Mesendoderm (in vitro differentiated cells): ENCODE measurements at regions not wholly inside any gene's neighbourhood (a gene's known extent, or its start where the extent isn't known, plus 50 kb on each side); places are given as distances from the start of the nearest gene placed in this dataset.

Experiments
- DNase-seq: peaks from one replicate; pipeline ENCODE4 v3.0.0; 2013
- H2AK5ac ChIP-seq: 2 replicates; pipeline ENCODE4 v1.6.1; 2013; ENCODE audit warnings: low read length, inconsistent platforms
- H2BK120ac ChIP-seq: 2 replicates; pipeline ENCODE4 v1.6.1; 2013; ENCODE audit warnings: low read depth, mild to moderate bottlenecking, low read length, moderate library complexity, mixed read lengths
- H2BK15ac ChIP-seq: replicated peaks from 2 replicates; pipeline ENCODE4 v1.6.1; 2013; ENCODE audit warnings: low read depth, mild to moderate bottlenecking, moderate library complexity
- H2BK5ac ChIP-seq: 2 replicates; pipeline ENCODE4 v1.6.1; 2013; ENCODE audit warnings: low read length, inconsistent platforms
- H3K18ac ChIP-seq: 2 replicates; pipeline ENCODE4 v1.6.1; 2013; ENCODE audit warnings: mild to moderate bottlenecking, low read length, mixed read lengths
- H3K23ac ChIP-seq: one replicate; pipeline ENCODE4 v1.6.1; 2013; ENCODE audit warnings: low read length
- H3K27ac ChIP-seq: 2 replicates; pipeline ENCODE4 v1.5.1; 2013; ENCODE audit warnings: low read depth, mild to moderate bottlenecking, inconsistent platforms, low read length, moderate library complexity
- H3K27me3 ChIP-seq: 2 replicates; pipeline ENCODE4 v1.6.1; 2013; ENCODE audit warnings: low read length, control low read depth, mild to moderate bottlenecking, inconsistent platforms; ENCODE audit not compliant: insufficient read depth, poor library complexity
- H3K36me3 ChIP-seq: 2 replicates; pipeline ENCODE4 v1.6.1; 2013; ENCODE audit warnings: low read length, inconsistent platforms; ENCODE audit not compliant: control insufficient read depth, insufficient read depth
- H3K4ac ChIP-seq: one replicate; pipeline ENCODE4 v1.6.1; 2013; ENCODE audit warnings: low read depth, mild to moderate bottlenecking, low read length, moderate library complexity
- H3K4me1 ChIP-seq: 2 replicates; pipeline ENCODE4 v1.6.1; 2013; ENCODE audit warnings: low read depth, low read length, inconsistent platforms; ENCODE audit not compliant: control insufficient read depth
- H3K4me2 ChIP-seq: 2 replicates; pipeline ENCODE4 v1.6.1; 2013; ENCODE audit warnings: low read length
- H3K4me3 ChIP-seq: 2 replicates; pipeline ENCODE4 v1.5.1; 2013; ENCODE audit warnings: mild to moderate bottlenecking, low read length
- H3K56ac ChIP-seq: one replicate; pipeline ENCODE4 v1.6.1; 2013; ENCODE audit warnings: low read length
- H3K79me1 ChIP-seq: 2 replicates; pipeline ENCODE4 v1.6.1; 2013; ENCODE audit warnings: low read length, inconsistent platforms
- H3K79me2 ChIP-seq: 2 replicates; pipeline ENCODE4 v1.6.1; 2013; ENCODE audit warnings: mild to moderate bottlenecking, low read length; ENCODE audit not compliant: control insufficient read depth, insufficient read depth
- H3K9ac ChIP-seq: 2 replicates; pipeline ENCODE4 v1.6.1; 2013; ENCODE audit warnings: low read length, inconsistent platforms
- H4K5ac ChIP-seq: one replicate; pipeline ENCODE4 v1.6.1; 2013; ENCODE audit warnings: low read length
- H4K8ac ChIP-seq: one replicate; pipeline ENCODE4 v1.6.1; 2013; ENCODE audit warnings: low read depth, mild to moderate bottlenecking, control low read depth, low read length, moderate library complexity
- WGBS: extraction: QIAGEN DNeasy Blood & Tissue Kit; methylation state at CpG from one replicate; pipeline ENCODE4 v1.1.7; 2013; ENCODE audit warnings: low lambda C conversion rate, missing lambda C conversion rate; ENCODE audit not compliant: insufficient coverage; ENCODE audit errors: extremely low coverage; 5-methylcytosine and 5-hydroxymethylcytosine counted together

GRCh38 chr5:114981111-114981510, 188.6 kb downstream of the TRIM36 start:
- Histone ChIP-seq H3K56ac (no peak overlapping the region), H3K36me3 (no peaks in the 10 kb centered on the region), H4K5ac (no peak overlapping the region), H3K79me2 (no peaks in the 10 kb centered on the region), H3K27ac (no peak overlapping the region), H3K9ac (no peak overlapping the region), H3K4me1 (no peaks in the 10 kb centered on the region), H3K4me3 (no peak overlapping the region), H3K27me3 (no peaks in the 10 kb centered on the region), H2BK5ac (no peak overlapping the region), H3K23ac (no peak overlapping the region), H2BK15ac (no peak overlapping the region), H3K4ac (no peak overlapping the region), H2AK5ac (no peak overlapping the region), H3K79me1 (no peaks in the 10 kb centered on the region), H4K8ac (no peak overlapping the region), H3K18ac (no peak overlapping the region), H2BK120ac (no peak overlapping the region), H3K4me2 (no peak overlapping the region)
- no peak for DNase-seq
- WGBS: no CpG with 5 or more reads among the region's 3 CpGs

GRCh38 chr5:114977979-114978573, 191.6 kb downstream of the TRIM36 start:
- H3K9ac ChIP-seq: no peak overlapping the region
- no peak for DNase-seq
- H2BK120ac ChIP-seq: no peak overlapping the region
- H3K79me1 ChIP-seq: no peaks in the 10 kb centered on the region
- no peak overlapping the region for H2BK15ac ChIP-seq
- no peaks in the 10 kb centered on the region for H3K36me3 ChIP-seq
- no CpG with 5 or more reads among the region's 4 CpGs for WGBS
- no peaks in the 10 kb centered on the region for H3K27me3 ChIP-seq
- H2AK5ac ChIP-seq: no peak overlapping the region
- no peak overlapping the region for H3K18ac ChIP-seq
- H4K5ac ChIP-seq: no peak overlapping the region
- H3K4ac ChIP-seq: no peak overlapping the region
- H3K79me2 ChIP-seq: no peaks in the 10 kb centered on the region
- no peak overlapping the region for H3K4me2 ChIP-seq
- no peak overlapping the region for H2BK5ac ChIP-seq
- H3K4me3 ChIP-seq: no peak overlapping the region
- H3K23ac ChIP-seq: no peak overlapping the region
- H3K27ac ChIP-seq: no peak overlapping the region
- no peak overlapping the region for H3K56ac ChIP-seq
- H3K4me1 ChIP-seq: no peaks in the 10 kb centered on the region
- no peak overlapping the region for H4K8ac ChIP-seq

- no peak overlapping the region for H3K4me3 ChIP-seq
These were observed 200.2 kb downstream of the TRIM36 start for GRCh38 chr5:114969482-114969881.

GRCh38 chr5:114957384-114957783, 212.3 kb downstream of the TRIM36 start:
- no CpG with 5 or more reads among the region's 7 CpGs for WGBS
- Histone ChIP-seq H3K9ac (no peak overlapping the region), H3K4me1 (no peaks in the 10 kb centered on the region), H2BK15ac (no peak overlapping the region), H4K5ac (no peak overlapping the region), H3K79me1 (no peaks in the 10 kb centered on the region), H3K27ac (no peak overlapping the region), H4K8ac (no peak overlapping the region), H3K4me3 (no peak overlapping the region), H3K27me3 (no peaks in the 10 kb centered on the region), H2BK5ac (no peak overlapping the region), H3K23ac (no peak overlapping the region), H3K79me2 (no peaks in the 10 kb centered on the region), H3K4me2 (no peak overlapping the region), H3K36me3 (no peaks in the 10 kb centered on the region), H3K4ac (no peak overlapping the region), H2AK5ac (no peak overlapping the region), H3K18ac (no peak overlapping the region), H2BK120ac (no peak overlapping the region), H3K56ac (no peak overlapping the region)
- DNase-seq: no peak

More at GRCh38 chr5:114969482-114969881, 200.2 kb downstream of the TRIM36 start:
- Histone ChIP-seq H3K4me2 (no peak overlapping the region), H3K18ac (no peak overlapping the region), H4K8ac (no peak overlapping the region), H3K56ac (no peak overlapping the region), H2BK120ac (no peak overlapping the region), H3K27me3 (no peaks in the 10 kb centered on the region), H3K79me2 (no peaks in the 10 kb centered on the region), H3K79me1 (no peaks in the 10 kb centered on the region), H3K36me3 (no peaks in the 10 kb centered on the region), H2AK5ac (no peak overlapping the region), H2BK5ac (no peak overlapping the region), H2BK15ac (no peak overlapping the region), H4K5ac (no peak overlapping the region), H3K23ac (no peak overlapping the region), H3K4me1 (no peaks in the 10 kb centered on the region), H3K4ac (no peak overlapping the region), H3K27ac (no peak overlapping the region), H3K9ac (no peak overlapping the region)
- WGBS: no CpG with 5 or more reads among the region's 1 CpG
- DNase-seq: no peak

- DNase-seq: no peak
- Histone ChIP-seq H3K9ac (no peak overlapping the region), H3K18ac (no peak overlapping the region), H2BK5ac (no peak overlapping the region), H4K5ac (no peak overlapping the region), H2BK15ac (no peak overlapping the region), H3K4me3 (no peak overlapping the region), H3K56ac (no peak overlapping the region), H3K4me2 (no peak overlapping the region), H3K23ac (no peak overlapping the region), H3K4ac (no peak overlapping the region), H2AK5ac (no peak overlapping the region), H4K8ac (no peak overlapping the region), H3K4me1 (no peaks in the 10 kb centered on the region), H3K79me1 (no peaks in the 10 kb centered on the region), H3K36me3 (no peaks in the 10 kb centered on the region), H3K27me3 (no peaks in the 10 kb centered on the region), H2BK120ac (no peak overlapping the region), H3K27ac (no peak overlapping the region), H3K79me2 (no peaks in the 10 kb centered on the region)
- no CpG with 5 or more reads among the region's 2 CpGs for WGBS
These were observed 216.1 kb downstream of the TRIM36 start for GRCh38 chr5:114953565-114953964.

- no peak overlapping the region for H4K5ac ChIP-seq
These were observed 216.8 kb downstream of the TRIM36 start for GRCh38 chr5:114952876-114953275.

More at GRCh38 chr5:114952876-114953275, 216.8 kb downstream of the TRIM36 start:
- no peak overlapping the region for H3K4ac ChIP-seq
- H3K79me1 ChIP-seq: no peaks in the 10 kb centered on the region
- DNase-seq: no peak
- H2BK120ac ChIP-seq: no peak overlapping the region
- no peak overlapping the region for H3K4me3 ChIP-seq
- H2BK15ac ChIP-seq: no peak overlapping the region
- no peak overlapping the region for H3K56ac ChIP-seq
- H3K27ac ChIP-seq: no peak overlapping the region
- no peaks in the 10 kb centered on the region for H3K27me3 ChIP-seq
- H3K36me3 ChIP-seq: no peaks in the 10 kb centered on the region
- H3K18ac ChIP-seq: no peak overlapping the region
- H2AK5ac ChIP-seq: no peak overlapping the region
- no peak overlapping the region for H3K23ac ChIP-seq
- no CpG with 5 or more reads among the region's 5 CpGs for WGBS
- H3K4me2 ChIP-seq: no peak overlapping the region
- no peak overlapping the region for H2BK5ac ChIP-seq
- H3K9ac ChIP-seq: no peak overlapping the region
- no peaks in the 10 kb centered on the region for H3K4me1 ChIP-seq
- no peak overlapping the region for H4K8ac ChIP-seq
- H3K79me2 ChIP-seq: no peaks in the 10 kb centered on the region
